Trophoblast cell (in vitro differentiated cells and primary cell): ENCODE measurements at regions not wholly inside any gene's neighbourhood (a gene's known extent, or its start where the extent isn't known, plus 50 kb on each side); places are given as distances from the start of the nearest gene placed in this dataset.
"Not testable (repeated sequence)": the region's sequence is repeated elsewhere in the genome, so short reads cannot be mapped to it uniquely, and the experiment has no call there.

ENCODE experiments used
- DNase-seq, 2 donors: peaks; one replicate each; pipeline ENCODE4 v3.0.0-alpha.2; 2016
- H2AFZ ChIP-seq: 2 replicates; pipeline ENCODE4 v1.6.1; 2013; ENCODE audit warnings: low read length, moderate library complexity, mild to moderate bottlenecking; ENCODE audit not compliant: insufficient read depth, poor library complexity
- H2AK5ac ChIP-seq: 2 replicates; pipeline ENCODE4 v1.6.1; 2013; ENCODE audit warnings: mild to moderate bottlenecking, low read length
- H2BK120ac ChIP-seq: 2 replicates; pipeline ENCODE4 v1.6.1; 2013; ENCODE audit warnings: low read length, mild to moderate bottlenecking, moderate library complexity; ENCODE audit not compliant: insufficient read depth, poor library complexity
- H2BK12ac ChIP-seq: 2 replicates; pipeline ENCODE4 v1.6.1; 2013; ENCODE audit warnings: mild to moderate bottlenecking, low read length, moderate library complexity
- H2BK5ac ChIP-seq: 2 replicates; pipeline ENCODE4 v1.6.1; 2013; ENCODE audit warnings: low read length, low read depth, moderate library complexity, mild to moderate bottlenecking; ENCODE audit not compliant: poor library complexity
- H3K14ac ChIP-seq: 2 replicates; pipeline ENCODE4 v1.6.1; 2013; ENCODE audit warnings: mild to moderate bottlenecking, low read length
- H3K18ac ChIP-seq: 2 replicates; pipeline ENCODE4 v1.6.1; 2013; ENCODE audit warnings: mild to moderate bottlenecking, low read length
- H3K23ac ChIP-seq: 2 replicates; pipeline ENCODE4 v1.6.1; 2013; ENCODE audit warnings: low read length
- H3K27ac ChIP-seq: 2 replicates; pipeline ENCODE4 v1.5.1; 2013; ENCODE audit warnings: low read depth, mild to moderate bottlenecking, inconsistent platforms, low read length, moderate library complexity
- H3K27me3 ChIP-seq: 2 replicates; pipeline ENCODE4 v1.6.1; 2013; ENCODE audit warnings: inconsistent platforms, mild to moderate bottlenecking, low read length, moderate library complexity; ENCODE audit not compliant: insufficient read depth
- H3K36me3 ChIP-seq, 2 experiments: 1 replicate in 1 of 2; 2 replicates in 1 of 2; pipeline ENCODE4 v1.6.1; 2013; ENCODE audit warnings: low read length in 2 of 2, mild to moderate bottlenecking in 2 of 2, moderate library complexity in 1 of 2; ENCODE audit not compliant: insufficient read depth in 2 of 2, control insufficient read depth in 1 of 2
- H3K4ac ChIP-seq: 2 replicates; pipeline ENCODE4 v1.6.1; 2013; ENCODE audit warnings: low read depth, mild to moderate bottlenecking, low read length, moderate library complexity
- H3K4me1 ChIP-seq, 2 experiments: 1 replicate in 1 of 2; 2 replicates in 1 of 2; pipeline ENCODE4 v1.6.1; 2013; ENCODE audit warnings: low read length in 2 of 2, mild to moderate bottlenecking in 2 of 2, moderate library complexity in 1 of 2; ENCODE audit not compliant: insufficient read depth in 2 of 2, control insufficient read depth in 1 of 2
- H3K4me2 ChIP-seq: 2 replicates; pipeline ENCODE4 v1.6.1; 2013; ENCODE audit warnings: inconsistent platforms, mild to moderate bottlenecking, low read length, moderate library complexity
- H3K4me3 ChIP-seq: 2 replicates; pipeline ENCODE4 v1.5.1; 2013; ENCODE audit warnings: mild to moderate bottlenecking, low read depth, low read length, inconsistent platforms
- H3K79me1 ChIP-seq: one replicate; pipeline ENCODE4 v1.6.1; 2013; ENCODE audit warnings: low read length
- H3K79me2 ChIP-seq: 2 replicates; pipeline ENCODE4 v1.6.1; 2013; ENCODE audit warnings: low read length, mild to moderate bottlenecking; ENCODE audit not compliant: control insufficient read depth, insufficient read depth, poor library complexity
- H3K9ac ChIP-seq: 2 replicates; pipeline ENCODE4 v1.6.1; 2013; ENCODE audit warnings: mild to moderate bottlenecking, low read length
- H3K9me3 ChIP-seq: 2 replicates; pipeline ENCODE4 v1.6.1; 2013; ENCODE audit warnings: low read depth, mild to moderate bottlenecking, control low read depth, inconsistent platforms, low read length; ENCODE audit not compliant: insufficient read depth
- H4K12ac ChIP-seq: 2 replicates; pipeline ENCODE4 v1.6.1; 2013; ENCODE audit warnings: low read depth, mild to moderate bottlenecking, low read length, moderate library complexity
- H4K8ac ChIP-seq: 2 replicates; pipeline ENCODE4 v1.6.1; 2013; ENCODE audit warnings: low read depth, mild to moderate bottlenecking, low read length, moderate library complexity
- H4K91ac ChIP-seq: one replicate; pipeline ENCODE4 v1.6.1; 2013; ENCODE audit warnings: low read depth, mild to moderate bottlenecking, low read length, moderate library complexity
- WGBS: extraction: QIAGEN DNeasy Blood & Tissue Kit; methylation state at CpG from one replicate; pipeline ENCODE4 v1.1.7; 2013; ENCODE audit warnings: missing lambda C conversion rate; ENCODE audit not compliant: insufficient read length, insufficient coverage; ENCODE audit errors: extremely low coverage; 5-methylcytosine and 5-hydroxymethylcytosine counted together

- not testable (repeated sequence) for H4K91ac ChIP-seq, H2BK5ac ChIP-seq, H3K4me3 ChIP-seq, H2AK5ac ChIP-seq, H3K79me1 ChIP-seq, H3K14ac ChIP-seq, H2BK120ac ChIP-seq, H3K18ac ChIP-seq, H4K8ac ChIP-seq, DNase-seq, H3K4me2 ChIP-seq, H3K4me1 ChIP-seq, H3K36me3 ChIP-seq, H3K4ac ChIP-seq, H3K9ac ChIP-seq, H3K27ac ChIP-seq, H3K9me3 ChIP-seq, H3K23ac ChIP-seq, H3K27me3 ChIP-seq, H4K12ac ChIP-seq, H2BK12ac ChIP-seq, H2AFZ ChIP-seq, H3K79me2 ChIP-seq
- no CpG with 5 or more reads among the region's 2 CpGs for WGBS
Measured at GRCh38 chr11:12595089-12595847, 79.0 kb upstream of the TEAD1 start.

- H4K12ac ChIP-seq: no peak overlapping the region
- H3K27me3 ChIP-seq: no peaks in the 10 kb centered on the region
- H3K79me2 ChIP-seq: no peaks in the 10 kb centered on the region
- H3K23ac ChIP-seq: no peak overlapping the region
- peak overlapping the region; percentile 20 for H2BK120ac ChIP-seq
- H2BK12ac ChIP-seq: peak overlapping the region; percentile 67
- H3K4me3 ChIP-seq: no peak overlapping the region
- no peak for DNase-seq
- H3K4ac ChIP-seq: no peak overlapping the region
- H3K36me3 ChIP-seq: no peaks in the 10 kb centered on the region
- peaks cover 12% of the 10 kb centered on the region for H3K79me1 ChIP-seq
- H4K8ac ChIP-seq: no peak overlapping the region
- no peak overlapping the region for H3K14ac ChIP-seq
- H3K9ac ChIP-seq: no peak overlapping the region
- H3K27ac ChIP-seq: no peak overlapping the region
- peaks cover 5 to 7% of the 10 kb centered on the region in 2 experiments for H3K4me1 ChIP-seq
- WGBS: no CpG with 5 or more reads among the region's 7 CpGs
- H2BK5ac ChIP-seq: no peak overlapping the region
- no peak overlapping the region for H3K4me2 ChIP-seq
- no peak overlapping the region for H3K18ac ChIP-seq
- peak overlapping the region; percentile 3 for H4K91ac ChIP-seq
- H2AFZ ChIP-seq: no peak overlapping the region
- no peak overlapping the region for H2AK5ac ChIP-seq
- no peaks in the 10 kb centered on the region for H3K9me3 ChIP-seq
Measured at GRCh38 chr11:12598330-12599256, 75.6 kb upstream of the TEAD1 start.

GRCh38 chr11:12599408-12600143 lies 74.6 kb upstream of the TEAD1 start:
- H3K4me2 ChIP-seq: no peak overlapping the region
- H3K9ac ChIP-seq: no peak overlapping the region
- peak; percentile 88 to 89 for DNase-seq
- H3K14ac ChIP-seq: peak overlapping the region; percentile 21
- WGBS: no CpG with 5 or more reads among the region's 15 CpGs
- peak overlapping the region; percentile 3 for H4K91ac ChIP-seq
- H3K79me1 ChIP-seq: peaks cover 13% of the 10 kb centered on the region
- H3K4ac ChIP-seq: no peak overlapping the region
- H3K4me3 ChIP-seq: no peak overlapping the region
- no peak overlapping the region for H2BK5ac ChIP-seq
- no peak overlapping the region for H3K27ac ChIP-seq
- H4K12ac ChIP-seq: no peak overlapping the region
- no peak overlapping the region for H2AK5ac ChIP-seq
- H2BK12ac ChIP-seq: peak overlapping the region; percentile 24
- peaks cover 5 to 7% of the 10 kb centered on the region in 2 experiments for H3K4me1 ChIP-seq
- no peak overlapping the region for H3K23ac ChIP-seq
- H2BK120ac ChIP-seq: peak overlapping the region; percentile 4
- no peaks in the 10 kb centered on the region for H3K36me3 ChIP-seq
- H4K8ac ChIP-seq: no peak overlapping the region
- no peaks in the 10 kb centered on the region for H3K27me3 ChIP-seq
- peak overlapping the region; percentile 4 for H3K18ac ChIP-seq
- no peaks in the 10 kb centered on the region for H3K79me2 ChIP-seq
- no peaks in the 10 kb centered on the region for H3K9me3 ChIP-seq
- no peak overlapping the region for H2AFZ ChIP-seq

- no CpG with 5 or more reads among the region's 6 CpGs for WGBS
- DNase-seq: no peak
Measured at GRCh38 chr11:12600829-12601228, 73.4 kb upstream of the TEAD1 start.

More at GRCh38 chr11:12600829-12601228, 73.4 kb upstream of the TEAD1 start:
- Histone ChIP-seq H3K9me3 (no peaks in the 10 kb centered on the region), H3K4ac (peak overlapping the region; percentile 29), H3K27ac (no peak overlapping the region), H2BK12ac (peak overlapping the region; percentile 86), H2BK5ac (no peak overlapping the region), H3K79me1 (peaks cover 13% of the 10 kb centered on the region), H3K9ac (no peak overlapping the region), H2AK5ac (peak overlapping the region; percentile 82), H2AFZ (no peak overlapping the region), H3K14ac (no peak overlapping the region), H3K36me3 (no peaks in the 10 kb centered on the region), H2BK120ac (peak overlapping the region; percentile 72), H3K79me2 (no peaks in the 10 kb centered on the region), H3K27me3 (no peaks in the 10 kb centered on the region), H4K91ac (peak overlapping the region; percentile 66), H4K8ac (no peak overlapping the region), H3K4me1 (peaks cover 5 to 7% of the 10 kb centered on the region in 2 experiments), H3K18ac (no peak overlapping the region), H4K12ac (no peak overlapping the region), H3K4me2 (no peak overlapping the region), H3K23ac (no peak overlapping the region), H3K4me3 (no peak overlapping the region)
